ENCODE measurements at regions not wholly inside any gene's neighbourhood (a gene's known extent, or its start where the extent isn't known, plus 50 kb on each side); places are given as distances from the start of the nearest gene placed in this dataset.
"Not testable (repeated sequence)": the region's sequence is repeated elsewhere in the genome, so short reads cannot be mapped to it uniquely, and the experiment has no call there.

DNA sequence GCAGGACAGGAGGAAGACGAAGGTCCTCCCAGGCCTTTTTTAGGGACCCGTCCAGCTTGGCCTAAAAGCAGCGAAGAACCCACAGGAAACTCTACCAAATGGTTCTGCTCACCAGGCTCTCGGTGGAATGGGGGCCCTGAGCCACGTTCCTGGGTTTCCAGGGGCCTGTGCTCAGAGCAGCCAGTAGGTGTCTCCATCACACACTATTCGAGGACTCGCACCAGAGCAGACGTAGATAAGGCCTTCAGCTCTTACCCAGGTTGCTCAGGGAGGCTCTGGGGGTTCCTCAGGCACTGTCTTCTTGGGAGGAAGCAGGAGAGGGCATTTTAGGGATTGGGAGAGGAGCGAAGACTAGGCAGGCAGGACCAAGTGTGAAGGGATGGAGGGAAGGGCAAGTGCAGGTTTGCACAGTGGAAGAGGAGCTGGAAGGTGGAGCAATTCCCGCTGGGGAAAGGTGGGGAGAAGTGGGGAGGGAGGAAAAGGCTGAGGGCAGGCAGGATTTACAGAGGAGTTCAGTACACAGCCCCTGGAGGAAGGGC lies 157.1 kb downstream of the RGS9 start:
- no peaks in the 10 kb centered on the region for H3K4me1 ChIP-seq (ENCODE audit: control insufficient read depth, insufficient read depth, low read length)
- H3K27me3 ChIP-seq (ENCODE audit: control insufficient read depth, insufficient read depth, low read length, poor library complexity, severe bottlenecking) = no peaks in the 10 kb centered on the region
- DNase-seq = peak; percentile 95
- H3K9me3 Mint-ChIP-seq = no peaks in the 10 kb centered on the region
- no peaks in the 10 kb centered on the region for H3K9me3 ChIP-seq (ENCODE audit: control insufficient read depth, low read length)
- no peaks in the 10 kb centered on the region for H3K36me3 Mint-ChIP-seq (ENCODE audit: low read depth)
- H3K36me3 ChIP-seq (ENCODE audit: control insufficient read depth, insufficient read depth, low read length) = no peaks in the 10 kb centered on the region
- peaks cover 2% of the 10 kb centered on the region for H3K27me3 Mint-ChIP-seq (ENCODE audit: insufficient read depth)
- H3K4me1 Mint-ChIP-seq = peaks cover 8% of the 10 kb centered on the region
- H3K4me3 Mint-ChIP-seq = no peak overlapping the region
- H3K4me3 ChIP-seq (ENCODE audit: low read length) = no peak overlapping the region
- TF ChIP-seq CTCF (conservative IDR thresholded peaks at IDR 0.05) = peak; percentile 94
- WGBS, 2 experiments (ENCODE audit: insufficient coverage in 1 of 2, insufficient read length in 1 of 2) = 22 to 37% methylated on average over 8 to 10 of the region's 10 CpGs
- no peak overlapping the region for H3K9ac ChIP-seq (ENCODE audit: extremely low read depth, low read length, poor library complexity, severe bottlenecking)
- H3K27ac Mint-ChIP-seq = peak overlapping the region; percentile 28
- H3K27ac ChIP-seq (ENCODE audit: low read depth, low read length) = no peak overlapping the region

DNA sequence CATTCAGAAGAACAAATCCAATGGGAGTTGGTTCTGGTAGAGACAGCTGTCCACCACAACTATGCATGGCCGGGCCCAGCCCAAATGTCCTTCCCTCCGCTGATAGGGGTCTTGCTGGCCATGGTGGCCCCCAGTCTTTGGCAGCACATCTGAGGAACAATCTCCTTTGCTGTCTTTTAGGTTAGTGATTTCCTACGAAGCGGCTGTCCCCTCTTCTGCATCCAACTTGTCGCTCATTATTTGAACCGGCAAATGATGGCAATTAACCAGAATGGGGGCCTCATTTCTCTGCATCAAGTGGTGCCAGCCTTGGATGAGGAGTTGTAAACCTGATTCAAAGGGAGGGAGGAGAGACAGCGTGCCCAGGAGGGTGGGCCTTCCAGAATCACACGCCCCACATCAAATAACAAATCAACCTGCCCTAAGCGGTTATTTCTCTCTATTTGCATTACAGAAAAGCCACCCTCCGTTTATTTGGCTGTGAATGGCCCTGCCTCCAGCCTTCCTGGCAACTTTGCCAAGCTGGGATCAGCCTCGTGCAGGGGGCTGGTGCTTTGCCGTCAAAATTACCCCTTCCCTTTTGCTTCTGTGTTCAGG lies 156.5 kb downstream of the RGS9 start:
- H3K9me3 Mint-ChIP-seq = no peaks in the 10 kb centered on the region

GRCh38 chr17:65292430-65292829 lies 155.3 kb downstream of the RGS9 start:
- no peaks in the 10 kb centered on the region for H3K27me3 ChIP-seq (ENCODE audit: control insufficient read depth, insufficient read depth, low read length, poor library complexity, severe bottlenecking)
- H3K9ac ChIP-seq (ENCODE audit: extremely low read depth, low read length, poor library complexity, severe bottlenecking) = no peak overlapping the region
- H3K4me3 ChIP-seq (ENCODE audit: low read length) = no peak overlapping the region
- no peak overlapping the region for H3K4me3 Mint-ChIP-seq
- no peak for DNase-seq
- WGBS, 2 experiments (ENCODE audit: insufficient coverage in 1 of 2, insufficient read length in 1 of 2) = 87 to 90% methylated on average over 11 of the region's 11 CpGs
- no peaks in the 10 kb centered on the region for H3K9me3 Mint-ChIP-seq
- no peak overlapping the region for H3K27ac Mint-ChIP-seq
- H3K36me3 Mint-ChIP-seq (ENCODE audit: low read depth) = no peaks in the 10 kb centered on the region
- no peaks in the 10 kb centered on the region for H3K9me3 ChIP-seq (ENCODE audit: control insufficient read depth, low read length)
- H3K27ac ChIP-seq (ENCODE audit: low read depth, low read length) = no peak overlapping the region
- peaks cover 8% of the 10 kb centered on the region for H3K4me1 Mint-ChIP-seq
- no peaks in the 10 kb centered on the region for H3K4me1 ChIP-seq (ENCODE audit: control insufficient read depth, insufficient read depth, low read length)
- no peak for TF ChIP-seq CTCF (conservative IDR thresholded peaks at IDR 0.05)
- no peaks in the 10 kb centered on the region for H3K36me3 ChIP-seq (ENCODE audit: control insufficient read depth, insufficient read depth, low read length)
- H3K27me3 Mint-ChIP-seq (ENCODE audit: insufficient read depth) = peaks cover 6% of the 10 kb centered on the region

More for the DNA sequence above, 156.5 kb downstream of the RGS9 start:
- Mint-ChIP-seq H3K4me1 (peaks cover 8% of the 10 kb centered on the region), H3K27me3 (ENCODE audit: insufficient read depth) (peaks cover 2% of the 10 kb centered on the region), H3K4me3 (no peak overlapping the region), H3K36me3 (ENCODE audit: low read depth) (no peaks in the 10 kb centered on the region), H3K27ac (peak overlapping the region; percentile 28)
- H3K9me3 ChIP-seq (ENCODE audit: control insufficient read depth, low read length) = no peaks in the 10 kb centered on the region
- no peak overlapping the region for H3K9ac ChIP-seq (ENCODE audit: extremely low read depth, low read length, poor library complexity, severe bottlenecking)
- no peaks in the 10 kb centered on the region for H3K27me3 ChIP-seq (ENCODE audit: control insufficient read depth, insufficient read depth, low read length, poor library complexity, severe bottlenecking)
- H3K27ac ChIP-seq (ENCODE audit: low read depth, low read length) = no peak overlapping the region
- no peaks in the 10 kb centered on the region for H3K36me3 ChIP-seq (ENCODE audit: control insufficient read depth, insufficient read depth, low read length)
- H3K4me3 ChIP-seq (ENCODE audit: low read length) = no peak overlapping the region
- DNase-seq = no peak
- TF ChIP-seq CTCF (conservative IDR thresholded peaks at IDR 0.05) = no peak
- no peaks in the 10 kb centered on the region for H3K4me1 ChIP-seq (ENCODE audit: control insufficient read depth, insufficient read depth, low read length)
- WGBS, 2 experiments (ENCODE audit: insufficient coverage in 1 of 2, insufficient read length in 1 of 2) = 78 to 79% methylated on average over 7 to 11 of the region's 12 CpGs

DNA sequence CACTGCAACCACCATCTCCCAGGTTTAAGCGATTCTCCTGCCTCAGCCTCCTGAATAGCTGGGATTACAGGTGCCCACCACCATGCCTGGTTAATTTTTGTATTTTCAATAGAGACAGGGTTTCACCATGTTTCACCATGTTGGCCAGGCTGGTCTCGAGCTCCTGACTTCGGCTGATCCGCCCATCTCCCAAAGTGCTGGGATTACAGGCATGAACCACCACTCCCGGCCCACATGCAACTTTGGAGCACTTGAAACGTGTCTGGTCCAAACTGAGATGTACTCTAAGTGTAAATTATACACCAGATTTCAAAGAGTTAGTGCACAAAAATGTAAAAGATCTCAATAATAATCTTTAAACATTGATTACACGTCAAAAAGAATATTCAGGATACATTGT lies 154.1 kb downstream of the RGS9 start:
- H3K27ac ChIP-seq (ENCODE audit: low read depth, low read length); H3K36me3 Mint-ChIP-seq (ENCODE audit: low read depth); H3K4me1 Mint-ChIP-seq; H3K9ac ChIP-seq (ENCODE audit: extremely low read depth, low read length, poor library complexity, severe bottlenecking); H3K9me3 Mint-ChIP-seq; H3K4me1 ChIP-seq (ENCODE audit: control insufficient read depth, insufficient read depth, low read length); H3K9me3 ChIP-seq (ENCODE audit: control insufficient read depth, low read length); H3K4me3 ChIP-seq (ENCODE audit: low read length); H3K27me3 ChIP-seq (ENCODE audit: control insufficient read depth, insufficient read depth, low read length, poor library complexity, severe bottlenecking); H3K4me3 Mint-ChIP-seq; H3K36me3 ChIP-seq (ENCODE audit: control insufficient read depth, insufficient read depth, low read length); H3K27ac Mint-ChIP-seq; H3K27me3 Mint-ChIP-seq (ENCODE audit: insufficient read depth): not testable (repeated sequence)
- peak; percentile 25 for DNase-seq
- 94% methylated on average over 5 to 7 of the region's 7 CpGs for WGBS, 2 experiments (ENCODE audit: insufficient coverage in 1 of 2, insufficient read length in 1 of 2)

Measured in endodermal cell (in vitro differentiated cells).